GM13976 (cell line): ENCODE measurements at regions not wholly inside any gene's neighbourhood (a gene's known extent, or its start where the extent isn't known, plus 50 kb on each side); places are given as distances from the start of the nearest gene placed in this dataset.

Experiments used
- DNase-seq: peaks from one replicate; pipeline ENCODE4 v3.0.0; 2012; ENCODE audit warnings: low spot score
- CTCF ChIP-seq: IDR thresholded peaks from 2 replicates; pipeline ENCODE4 v1.5.1; 2012; ENCODE audit warnings: borderline replicate concordance, mild to moderate bottlenecking; ENCODE audit not compliant: insufficient read depth; ENCODE audit errors: extremely low read depth, missing control alignments, control extremely low read depth
- in situ Hi-C: fragments of 300-500 bp; cut with MboI; formaldehyde crosslinking; loops from one replicate; pipeline ENCODE4 v1.12.0; 2022; ENCODE audit warnings: low sequenced_read_pairs, mixed read lengths, inconsistent platforms; ENCODE audit not compliant: unreplicated experiment

- in situ Hi-C loops, result loop anchor here (5.0 kb wide), 1 partner anchor 193 kb away; no protein-coding TSS in a partner anchor
- no peak for DNase-seq
- no peak for TF ChIP-seq CTCF
Observed at GRCh38 chr16:86015606-86016005, 116.6 kb downstream of the IRF8 start.

GRCh38 chr16:86016201-86016965, 117.4 kb downstream of the IRF8 start:
- in situ Hi-C loops, result loop anchor here (5.0 kb wide), 1 partner anchor 194 kb away; no protein-coding TSS in a partner anchor
- TF ChIP-seq CTCF, result peak; percentile 59
- DNase-seq, result peak; percentile 78

DNA sequence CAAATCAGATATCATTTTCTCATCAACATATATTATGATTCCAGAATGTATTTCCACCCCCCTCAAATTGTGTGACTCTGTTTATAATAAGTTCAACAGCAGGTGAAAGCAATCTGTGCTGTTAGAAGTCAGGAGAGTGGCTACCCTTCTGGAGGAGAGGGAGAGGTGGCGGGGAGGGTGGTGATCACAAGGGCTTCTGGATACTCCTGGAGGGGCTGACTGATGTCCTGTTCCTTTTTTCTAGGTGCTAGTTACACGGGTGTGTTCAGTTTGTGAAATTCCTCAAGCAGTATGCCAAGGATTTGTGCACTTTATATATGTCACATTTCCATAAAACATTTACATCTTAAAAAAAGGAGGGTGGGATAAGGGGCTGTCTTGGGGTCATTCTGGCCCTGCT, 119.1 kb downstream of the IRF8 start:
- DNase-seq, result no peak

GRCh38 chr16:86018487-86018886, 119.5 kb downstream of the IRF8 start:
- in situ Hi-C loops, result loop anchor here (5.0 kb wide), 1 partner anchor 196 kb away; no protein-coding TSS in a partner anchor
- DNase-seq, result no peak
- TF ChIP-seq CTCF, result no peak

More for the DNA sequence above, 119.1 kb downstream of the IRF8 start:
- in situ Hi-C loops, result loop anchor here (5.0 kb wide), 1 partner anchor 196 kb away; no protein-coding TSS in a partner anchor
- TF ChIP-seq CTCF, result no peak

DNA sequence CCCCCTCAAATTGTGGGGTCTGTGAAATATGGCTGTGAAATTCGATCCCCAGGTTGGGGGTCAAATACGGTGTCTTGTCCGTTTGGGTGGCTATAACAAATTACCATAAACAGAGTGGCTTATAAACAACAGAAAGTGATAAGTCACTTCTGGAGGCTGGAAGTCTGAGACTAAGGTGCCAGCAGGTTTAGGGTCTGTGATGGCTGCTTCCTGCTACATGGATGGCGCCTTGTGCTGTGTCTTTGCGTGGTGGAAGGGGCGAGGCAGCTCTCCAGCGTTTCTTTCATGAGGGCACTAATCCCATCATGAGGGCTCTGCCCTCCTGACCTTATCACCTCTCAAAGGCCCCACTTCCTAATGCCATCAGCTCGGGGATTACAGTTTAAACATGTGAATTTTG, 120.0 kb downstream of the IRF8 start:
- in situ Hi-C loops, result loop anchor here (5.0 kb wide), 1 partner anchor 197 kb away; no protein-coding TSS in a partner anchor
- TF ChIP-seq CTCF, result no peak
- no peak for DNase-seq

GRCh38 chr16:86019446-86020047, 120.6 kb downstream of the IRF8 start:
- in situ Hi-C loops, result loop anchor here (5.0 kb wide), 1 partner anchor 197 kb away; no protein-coding TSS in a partner anchor
- peak; percentile 7 for TF ChIP-seq CTCF
- DNase-seq, result no peak
